ENCODE measurements at regions not wholly inside any gene's neighbourhood (a gene's known extent, or its start where the extent isn't known, plus 50 kb on each side); places are given as distances from the start of the nearest gene placed in this dataset.

DNA sequence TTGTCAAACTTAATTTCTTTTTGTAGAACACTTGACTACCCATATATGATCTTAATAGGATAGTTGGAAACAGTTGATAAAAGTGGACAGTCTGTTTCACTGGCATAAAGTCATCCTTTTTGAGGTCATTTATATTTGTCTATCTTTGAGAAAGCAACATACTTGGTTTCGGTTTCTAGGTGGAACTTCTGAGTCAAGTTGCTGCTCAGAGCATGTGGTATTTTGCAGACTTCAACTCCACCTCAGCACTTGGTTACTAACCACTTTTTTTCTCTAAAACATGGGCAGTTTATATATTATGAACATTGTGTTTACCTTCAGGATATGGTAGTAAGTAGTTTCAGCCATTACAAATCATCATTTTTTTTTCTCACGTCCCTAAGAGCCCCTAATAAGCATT lies 1749.0 kb upstream of the C9orf72 start:
- CTCF ChIA-PET = no interaction called here
- ATAC-seq = peak; percentile 85

GRCh38 chr9:29325894-29326293 lies 1752.6 kb upstream of the C9orf72 start:
- in situ Hi-C loops (cut with MboI) (no loop called here), intact Hi-C loops (cut with micrococcal nuclease; ENCODE audit: unreplicated experiment) (no loop called here)
- FAIRE-seq (no peak), DNase-seq (ENCODE audit: low read depth, low spot score) (no peak), ATAC-seq (no peak)
- no peak for TF ChIP-seq SMARCA5 (IDR thresholded peaks at IDR 0.05)
- Histone ChIP-seq H3K4me3 (no peak overlapping the region), H3K9ac (ENCODE audit: control insufficient read depth, insufficient read depth, low read length) (no peak overlapping the region), H3K27me3 (replicated peaks in 1 of 2; ENCODE audit: control insufficient read depth in 2 of 2, insufficient read depth in 2 of 2, low read length in 1 of 2) (no peaks in the 10 kb centered on the region), H3K27ac (ENCODE audit: control insufficient read depth, insufficient read depth) (no peak overlapping the region), H4K20me1 (ENCODE audit: control insufficient read depth, insufficient read depth) (no peaks in the 10 kb centered on the region), H3K4me2 (ENCODE audit: control insufficient read depth, insufficient read depth) (no peak overlapping the region), H2AFZ (ENCODE audit: control insufficient read depth, low read depth, low read length) (no peak overlapping the region), H3K36me3 (ENCODE audit: control insufficient read depth in 2 of 2, insufficient read depth in 2 of 2, low read length in 1 of 2) (no peaks in the 10 kb centered on the region), H3K4me1 (ENCODE audit: control insufficient read depth, insufficient read depth, low read length) (no peaks in the 10 kb centered on the region), H3K79me2 (ENCODE audit: control insufficient read depth, insufficient read depth, low read length) (no peaks in the 10 kb centered on the region), H3K9me3 (replicated peaks; ENCODE audit: control insufficient read depth, insufficient read depth, low read length) (no peaks in the 10 kb centered on the region)
- BruUV-seq (replicated peaks) = no TSS peak
- SMC1A ChIA-PET (ENCODE audit: uncharacterized antibody, unreplicated experiment) = no interaction called here
- POLR2A ChIA-PET = no interaction called here
- RAD21 ChIA-PET (ENCODE audit: unreplicated experiment) = no interaction called here
- CTCF ChIA-PET = no interaction called here

More for the DNA sequence above, 1749.0 kb upstream of the C9orf72 start:
- ChIA-PET SMC1A (ENCODE audit: uncharacterized antibody, unreplicated experiment) (no interaction called here), RAD21 (ENCODE audit: unreplicated experiment) (no interaction called here), POLR2A (no interaction called here)
- H3K27me3 ChIP-seq (replicated peaks in 1 of 2; ENCODE audit: control insufficient read depth in 2 of 2, insufficient read depth in 2 of 2, low read length in 1 of 2) = no peaks in the 10 kb centered on the region
- TF ChIP-seq SMAD1 (IDR thresholded peaks at IDR 0.05; ENCODE audit: low read depth, partially characterized antibody) (no peak), RUNX3 (IDR thresholded peaks at IDR 0.05; ENCODE audit: low read length) (peak; percentile 25; the same call in 1 of the 2 replicates)
- H3K27ac ChIP-seq (ENCODE audit: control insufficient read depth, insufficient read depth) = no peak overlapping the region
- H3K9ac ChIP-seq (ENCODE audit: control insufficient read depth, insufficient read depth, low read length) = no peak overlapping the region
- no peak overlapping the region for H3K4me3 ChIP-seq
- H3K36me3 ChIP-seq (ENCODE audit: control insufficient read depth in 2 of 2, insufficient read depth in 2 of 2, low read length in 1 of 2) = no peaks in the 10 kb centered on the region
- in situ Hi-C loops (cut with MboI) = no loop called here
- 4% methylated on average over 2 of the region's 2 CpGs for WGBS (ENCODE audit: insufficient coverage, insufficient replicate concordance, low lambda C conversion rate, missing lambda C conversion rate)
- H4K20me1 ChIP-seq (ENCODE audit: control insufficient read depth, insufficient read depth) = no peaks in the 10 kb centered on the region
- DNase-seq (ENCODE audit: low read depth, low spot score) (peak; percentile 15), FAIRE-seq (no peak)
- H3K79me2 ChIP-seq (ENCODE audit: control insufficient read depth, insufficient read depth, low read length) = no peaks in the 10 kb centered on the region
- intact Hi-C loops (cut with micrococcal nuclease; ENCODE audit: unreplicated experiment) = no loop called here
- no peaks in the 10 kb centered on the region for H3K4me1 ChIP-seq (ENCODE audit: control insufficient read depth, insufficient read depth, low read length)
- no peak overlapping the region for H3K4me2 ChIP-seq (ENCODE audit: control insufficient read depth, insufficient read depth)
- H2AFZ ChIP-seq (ENCODE audit: control insufficient read depth, low read depth, low read length) = no peak overlapping the region
- no peaks in the 10 kb centered on the region for H3K9me3 ChIP-seq (replicated peaks; ENCODE audit: control insufficient read depth, insufficient read depth, low read length)
- BruUV-seq (replicated peaks) = no TSS peak
